ENCODE measurements at regions not wholly inside any gene's neighbourhood (a gene's known extent, or its start where the extent isn't known, plus 50 kb on each side); places are given as distances from the start of the nearest gene placed in this dataset.
"Not testable (repeated sequence)": the region's sequence is repeated elsewhere in the genome, so short reads cannot be mapped to it uniquely, and the experiment has no call there.

DNA sequence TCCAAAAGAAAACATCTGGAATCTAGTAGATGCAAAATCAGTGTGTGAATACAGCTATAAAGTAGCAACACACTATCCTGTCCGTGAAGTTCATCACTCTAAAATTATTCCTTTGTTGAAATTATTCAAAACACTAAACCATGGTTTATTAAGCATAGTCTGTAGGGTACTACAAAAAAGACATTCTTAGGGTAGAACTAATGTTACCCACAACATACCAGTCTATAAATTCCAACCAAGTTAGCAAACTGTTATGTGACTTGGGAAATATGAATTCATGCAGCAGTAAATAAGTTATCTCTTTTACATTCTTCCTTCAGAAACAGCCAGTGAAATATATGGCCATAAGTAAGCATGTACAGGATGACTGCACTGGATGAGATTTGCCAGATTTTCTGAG, 580.3 kb upstream of the ADGRB3 start:
- DNase-seq, result peak; percentile 73

- DNase-seq, result no peak
Measured at GRCh38 chr6:68053805-68054373, 581.2 kb upstream of the ADGRB3 start.

DNA sequence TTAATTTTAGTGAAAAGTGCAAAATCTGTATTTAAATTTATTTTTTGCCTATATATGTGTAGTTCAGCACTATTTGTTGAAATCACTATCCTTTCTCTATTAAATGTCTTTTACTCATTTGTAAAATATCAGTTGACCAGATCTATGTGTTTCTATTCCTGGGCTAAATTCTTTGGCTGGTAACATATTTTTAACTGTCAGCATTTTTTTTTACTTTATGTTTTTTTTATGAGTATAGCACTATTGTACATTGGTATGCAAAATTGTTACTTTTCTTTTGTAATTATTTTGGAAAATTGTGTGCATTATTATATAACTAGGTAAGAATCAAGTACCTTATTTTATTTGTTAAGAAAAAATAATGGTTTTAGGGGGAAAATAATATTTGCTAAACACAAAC, 582.8 kb upstream of the ADGRB3 start:
- no peak for DNase-seq

DNA sequence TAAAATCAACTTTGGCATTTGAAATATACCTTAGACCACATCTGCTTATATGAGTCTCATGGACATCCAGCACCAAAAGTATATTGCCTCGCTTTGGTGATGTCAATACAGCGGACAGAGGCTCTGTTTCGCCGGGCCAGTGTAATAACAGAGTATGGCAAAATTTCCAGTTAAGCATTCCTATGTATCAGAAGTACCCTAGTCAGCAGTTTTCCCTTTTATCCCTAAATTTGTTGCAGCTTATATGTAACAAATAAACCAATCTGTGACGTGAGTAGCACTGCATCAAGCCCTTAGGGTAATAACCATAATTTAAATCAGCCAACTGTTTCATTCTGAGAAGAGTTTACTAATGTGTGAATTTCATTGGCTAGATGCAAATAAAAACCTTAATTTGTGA, 585.5 kb upstream of the ADGRB3 start:
- no peak for DNase-seq

GRCh38 chr6:68046756-68047155, 588.3 kb upstream of the ADGRB3 start:
- DNase-seq, result no peak

- no peak for DNase-seq
Measured at GRCh38 chr6:68046302-68046701, 588.8 kb upstream of the ADGRB3 start.

DNA sequence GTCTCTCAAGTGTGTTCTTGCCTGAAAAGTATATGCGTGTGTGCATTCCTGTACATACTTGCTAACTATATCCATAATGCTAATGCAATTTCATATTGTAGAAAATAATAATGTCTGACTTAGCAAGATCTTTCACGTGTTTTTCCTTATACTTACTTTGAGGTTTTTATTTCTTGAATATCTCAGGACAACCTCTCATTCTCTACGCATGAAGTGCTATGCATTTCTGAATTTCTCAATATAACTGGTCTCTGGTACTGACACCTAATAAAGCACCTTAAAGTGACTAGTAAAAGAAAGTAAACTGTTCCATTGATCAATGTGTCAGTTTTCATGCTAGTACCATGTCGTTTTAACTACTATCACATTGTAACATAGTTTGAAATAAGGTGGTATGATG, 589.9 kb upstream of the ADGRB3 start:
- DNase-seq, result no peak

GRCh38 chr6:68044264-68044663, 590.8 kb upstream of the ADGRB3 start:
- DNase-seq, result no peak

DNA sequence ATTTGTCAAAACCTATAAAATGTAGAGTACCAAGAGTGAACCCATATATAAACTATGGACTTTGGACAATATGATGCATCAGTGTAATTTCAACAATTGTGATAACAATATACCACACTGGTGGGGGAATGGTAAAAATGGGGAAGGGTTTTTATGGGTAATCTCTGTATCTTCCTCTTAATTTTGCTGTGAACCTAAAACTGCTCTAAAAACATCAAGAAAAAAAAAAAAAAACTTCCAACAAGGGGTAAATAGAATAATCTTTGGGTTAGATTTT, 592.0 kb upstream of the ADGRB3 start:
- no peak for DNase-seq

DNA sequence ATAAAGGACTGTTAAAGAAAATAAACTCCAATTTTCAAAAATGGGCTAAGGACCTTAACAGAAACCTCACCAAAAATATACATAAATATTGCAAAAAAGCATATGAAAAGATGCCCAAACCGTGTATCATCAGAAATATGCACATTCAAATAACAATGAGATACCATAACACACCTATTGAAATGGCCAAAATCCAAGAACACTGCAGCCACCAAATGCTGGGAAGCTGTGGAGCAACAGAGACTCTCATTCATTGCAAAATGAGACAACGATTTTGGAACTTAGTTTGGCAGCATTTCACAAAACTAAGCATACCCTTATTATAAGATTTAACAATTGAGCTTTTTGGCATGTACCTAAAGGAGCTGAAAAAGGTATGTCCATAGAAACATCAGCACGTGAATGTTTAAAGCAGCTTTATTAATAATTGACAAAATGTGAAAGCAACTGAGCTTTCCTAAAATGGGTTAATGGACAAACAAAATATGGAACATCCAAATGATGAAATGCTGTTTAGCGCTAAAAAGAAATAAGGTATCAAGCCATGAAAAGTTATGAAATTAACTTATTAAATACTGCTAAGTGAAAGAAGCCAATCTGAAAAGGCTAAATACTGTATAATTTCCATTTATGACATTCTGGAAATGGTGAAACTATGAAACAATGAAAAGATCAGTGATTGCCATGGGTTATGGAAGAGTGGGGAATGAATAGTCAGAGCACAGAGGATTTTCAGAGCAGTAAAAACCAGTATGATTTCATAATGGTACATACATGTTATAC, 592.6 kb upstream of the ADGRB3 start:
- no peak for DNase-seq

GRCh38 chr6:68040780-68041179, 594.3 kb upstream of the ADGRB3 start:
- no peak for DNase-seq

GRCh38 chr6:68040312-68040778, 594.7 kb upstream of the ADGRB3 start:
- DNase-seq, result no peak

DNA sequence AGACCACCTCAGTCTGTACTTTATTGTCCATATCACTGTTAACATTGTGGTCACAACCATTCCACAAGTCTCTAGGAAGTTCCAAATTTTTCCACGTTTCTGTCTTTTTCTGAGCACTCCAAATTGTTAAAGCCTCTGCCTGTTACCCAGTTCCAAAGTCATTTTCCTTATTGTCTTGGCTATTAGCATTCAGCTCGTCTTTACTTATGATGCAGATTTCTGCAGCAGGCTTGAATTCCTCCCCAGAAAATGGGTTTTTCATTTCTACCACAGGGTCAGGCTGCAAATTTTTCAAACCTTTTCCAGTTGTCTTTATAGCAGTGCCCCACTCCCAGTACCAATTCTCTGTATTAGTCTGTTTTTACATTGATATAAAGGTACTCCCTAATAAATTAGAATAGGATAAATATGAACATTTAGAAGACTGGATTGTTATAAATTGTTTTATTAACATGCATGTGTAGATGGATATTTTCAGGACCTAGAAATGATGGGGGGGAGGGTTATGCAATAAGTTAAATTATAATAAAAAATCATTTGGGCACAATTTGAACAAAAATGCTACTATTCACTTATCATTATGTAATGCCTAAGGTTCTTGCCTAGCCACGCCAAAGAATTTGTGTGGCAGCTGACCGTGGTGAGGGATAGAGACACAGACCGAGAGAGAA, 595.3 kb upstream of the ADGRB3 start:
- no peak for DNase-seq

DNA sequence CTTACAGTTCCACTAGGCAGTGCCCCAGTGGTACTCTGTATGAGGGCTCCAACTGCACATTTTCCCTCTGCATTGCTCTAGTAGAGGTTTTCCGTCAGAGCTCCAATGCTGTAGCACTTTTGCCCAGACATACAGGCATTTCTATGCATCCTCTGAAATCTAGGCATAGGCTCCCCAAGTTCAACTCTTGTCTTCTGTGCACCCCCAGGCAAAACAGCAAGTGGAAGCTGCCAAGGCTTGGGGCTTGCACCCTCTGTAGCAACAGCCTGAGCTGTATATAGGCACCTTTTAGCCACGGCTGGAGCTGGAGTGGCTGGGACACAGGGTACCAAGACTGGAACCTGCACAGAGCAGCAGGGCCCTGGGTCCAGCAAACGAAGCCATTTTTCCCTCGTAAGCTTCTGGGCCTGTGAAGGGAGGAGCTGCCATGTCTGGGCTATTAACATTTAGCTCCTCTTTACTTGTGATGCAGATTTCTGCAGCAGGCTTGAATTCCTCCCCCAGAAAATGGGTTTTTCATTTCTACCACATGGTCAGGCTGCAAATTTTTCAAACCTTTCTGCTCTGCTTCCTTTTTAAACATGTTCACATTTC, 596.2 kb upstream of the ADGRB3 start:
- DNase-seq, result no peak

DNA sequence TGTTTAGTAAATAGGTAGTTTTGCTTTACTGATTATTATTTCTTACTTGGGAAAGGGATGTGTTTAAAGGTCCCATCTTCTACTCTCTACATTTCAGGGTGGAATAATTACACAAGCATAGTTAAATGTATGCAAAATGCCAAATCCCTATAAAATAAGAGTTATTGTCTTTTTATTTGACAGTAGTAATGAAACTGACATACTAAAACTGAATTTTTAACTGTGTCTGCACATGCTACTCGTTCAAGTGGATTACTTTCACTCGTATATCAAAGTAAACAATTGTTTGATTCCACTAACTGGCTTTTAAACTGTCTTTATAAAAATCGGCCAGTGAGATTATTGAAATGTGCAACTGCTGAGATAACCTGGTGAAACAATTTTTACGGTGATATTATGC, 602.9 kb upstream of the ADGRB3 start:
- no peak for DNase-seq

DNA sequence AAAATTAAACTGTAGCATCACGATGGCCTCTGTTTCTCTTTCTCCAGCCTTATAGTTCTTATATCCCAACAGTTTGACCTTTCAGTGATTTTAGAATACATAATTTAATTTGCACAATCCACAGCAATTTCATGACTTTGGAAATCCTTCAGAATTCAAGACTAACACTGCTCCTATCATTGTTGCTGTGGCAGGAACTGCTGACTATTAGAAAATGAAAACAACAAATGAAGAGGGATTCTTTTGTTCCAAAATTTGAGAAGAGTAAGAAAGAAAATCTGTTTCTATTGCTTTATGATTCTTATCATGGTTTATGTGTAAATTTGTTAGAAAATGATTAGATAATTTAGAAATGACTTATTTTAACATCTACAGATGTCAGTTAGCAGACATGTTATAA, 604.0 kb upstream of the ADGRB3 start:
- no peak for DNase-seq

DNA sequence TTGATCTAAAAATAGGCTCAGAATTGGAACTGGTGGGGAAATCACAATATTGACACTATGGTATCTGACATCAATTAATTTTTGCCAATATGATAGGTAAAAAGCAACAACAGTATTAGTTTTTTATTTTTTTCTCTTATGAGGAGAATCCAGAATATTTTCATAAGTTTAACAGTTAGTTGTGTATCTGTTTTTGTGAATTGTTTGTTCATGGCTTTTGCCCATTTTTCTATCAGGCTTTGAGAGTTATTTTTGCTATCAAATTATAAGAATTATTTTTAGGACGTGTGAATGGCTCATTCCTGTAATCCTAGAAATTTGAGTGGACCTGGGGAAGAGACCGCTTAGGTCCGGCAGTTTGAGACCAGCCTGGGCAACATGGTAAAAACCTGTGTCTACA, 608.6 kb upstream of the ADGRB3 start:
- DNase-seq, result no peak

- no peak for DNase-seq
Measured at GRCh38 chr6:68025764-68026163, 609.3 kb upstream of the ADGRB3 start.

GRCh38 chr6:68024570-68025269, 610.4 kb upstream of the ADGRB3 start:
- no peak for DNase-seq

- DNase-seq, result not testable (repeated sequence)
Measured at GRCh38 chr6:68022968-68023367, 612.1 kb upstream of the ADGRB3 start.

GRCh38 chr6:68013780-68014515, 621.1 kb upstream of the ADGRB3 start:
- peak; percentile 74 for DNase-seq

GRCh38 chr6:68012822-68013221, 622.3 kb upstream of the ADGRB3 start:
- DNase-seq, result no peak

Measured in fibroblast of skin of abdomen (primary cell).